Adrenal gland (tissue), 5 donors: ENCODE measurements at regions not wholly inside any gene's neighbourhood (a gene's known extent, or its start where the extent isn't known, plus 50 kb on each side); places are given as distances from the start of the nearest gene placed in this dataset.

Experiments
- POLR2A ChIP-seq, 2 donors: fragments of 450-650 bp; IDR thresholded peaks; one replicate each; pipeline ENCODE4 v1.6.1; 2017; ENCODE audit warnings: antibody characterized with exemption in 2 of 2, mild to moderate bottlenecking in 2 of 2, moderate library complexity in 1 of 2
- TF ChIP-seq, protein P1 (sequence below), 6 experiments: fragments of 450-650 bp in 4 of 6; fragments of 200-600 bp in 2 of 6; sonication (generic) in 1 of 6; IDR thresholded peaks; 1 replicate in 5 of 6; 2 replicates in 1 of 6; pipeline versions ENCODE4 v1.5.1 to v1.8.0; 2016 to 2021; ENCODE audit warnings: antibody characterized with exemption in 6 of 6, mild to moderate bottlenecking in 2 of 6, moderate library complexity in 1 of 6
- donor health status: DM: no; HTN: no; CAD: no.

DNA sequence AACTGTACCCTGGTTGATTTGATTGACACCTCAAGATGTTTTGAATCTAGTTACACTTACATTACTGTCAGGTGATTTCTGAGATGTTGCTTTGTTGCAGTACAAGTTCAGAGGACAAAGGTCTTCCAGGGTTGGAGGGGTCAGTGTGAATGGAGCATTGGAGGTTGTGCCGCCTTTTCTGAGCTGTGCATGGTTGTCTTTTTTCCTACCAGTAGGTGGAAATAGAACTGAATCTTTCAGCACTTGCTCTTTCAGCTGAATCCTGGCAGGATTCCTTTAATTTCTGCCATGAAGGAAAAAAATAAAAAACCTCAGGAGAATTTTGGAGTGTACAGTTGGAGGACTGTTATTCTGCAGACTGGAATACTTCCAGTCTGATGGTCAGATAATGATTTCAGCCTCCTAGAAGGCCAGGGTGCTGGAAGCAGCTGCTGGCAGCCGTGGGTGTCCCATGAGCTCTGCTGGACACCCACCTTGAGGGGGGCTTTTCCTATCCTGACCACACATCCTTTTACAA lies 82.7 kb downstream of the PLCE1 start:
- TF ChIP-seq, protein P1, sequence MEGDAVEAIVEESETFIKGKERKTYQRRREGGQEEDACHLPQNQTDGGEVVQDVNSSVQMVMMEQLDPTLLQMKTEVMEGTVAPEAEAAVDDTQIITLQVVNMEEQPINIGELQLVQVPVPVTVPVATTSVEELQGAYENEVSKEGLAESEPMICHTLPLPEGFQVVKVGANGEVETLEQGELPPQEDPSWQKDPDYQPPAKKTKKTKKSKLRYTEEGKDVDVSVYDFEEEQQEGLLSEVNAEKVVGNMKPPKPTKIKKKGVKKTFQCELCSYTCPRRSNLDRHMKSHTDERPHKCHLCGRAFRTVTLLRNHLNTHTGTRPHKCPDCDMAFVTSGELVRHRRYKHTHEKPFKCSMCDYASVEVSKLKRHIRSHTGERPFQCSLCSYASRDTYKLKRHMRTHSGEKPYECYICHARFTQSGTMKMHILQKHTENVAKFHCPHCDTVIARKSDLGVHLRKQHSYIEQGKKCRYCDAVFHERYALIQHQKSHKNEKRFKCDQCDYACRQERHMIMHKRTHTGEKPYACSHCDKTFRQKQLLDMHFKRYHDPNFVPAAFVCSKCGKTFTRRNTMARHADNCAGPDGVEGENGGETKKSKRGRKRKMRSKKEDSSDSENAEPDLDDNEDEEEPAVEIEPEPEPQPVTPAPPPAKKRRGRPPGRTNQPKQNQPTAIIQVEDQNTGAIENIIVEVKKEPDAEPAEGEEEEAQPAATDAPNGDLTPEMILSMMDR (IDR thresholded peaks at IDR 0.05): peak; percentile 28 to 70 (median 59)
- no peak for TF ChIP-seq POLR2A (IDR thresholded peaks at IDR 0.05)
